Activated CD4-positive, alpha-beta T cell treated with anti-CD3 and anti-CD28 coated beads, Interleukin-2, Interleukin-6, amounts not matched to agents 100 ng/mL and 50 ng/mL, durations not matched to agents 16 hours and 8 hours (primary cell): ENCODE measurements at regions not wholly inside any gene's neighbourhood (a gene's known extent, or its start where the extent isn't known, plus 50 kb on each side); places are given as distances from the start of the nearest gene placed in this dataset.

Source experiments
- DNase-seq: peaks from one replicate; pipeline ENCODE4 v3.0.0-alpha.2; 2020

- DNase-seq = no peak
These were observed 429.3 kb upstream of the NBEA start for GRCh38 chr13:34512817-34513216.

DNA sequence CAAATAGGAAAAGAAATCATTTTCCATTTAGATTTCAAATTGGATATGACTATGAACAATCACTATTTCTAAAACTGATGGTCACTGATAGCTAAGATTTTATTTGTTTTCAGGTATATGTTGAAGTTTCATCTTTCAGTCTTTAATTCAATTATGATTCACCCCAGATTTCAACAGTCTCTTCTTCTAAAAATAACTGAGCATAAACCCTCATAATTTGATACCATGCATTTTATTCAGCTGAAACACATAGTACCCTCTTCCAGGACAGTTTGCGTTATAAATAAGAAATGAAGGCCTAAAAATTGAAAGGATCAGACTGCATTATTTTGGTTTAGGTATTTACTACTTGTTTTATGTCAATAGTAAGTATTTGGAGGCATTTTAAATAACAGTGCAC is 428.5 kb upstream of the NBEA start:
- no peak for DNase-seq

DNA sequence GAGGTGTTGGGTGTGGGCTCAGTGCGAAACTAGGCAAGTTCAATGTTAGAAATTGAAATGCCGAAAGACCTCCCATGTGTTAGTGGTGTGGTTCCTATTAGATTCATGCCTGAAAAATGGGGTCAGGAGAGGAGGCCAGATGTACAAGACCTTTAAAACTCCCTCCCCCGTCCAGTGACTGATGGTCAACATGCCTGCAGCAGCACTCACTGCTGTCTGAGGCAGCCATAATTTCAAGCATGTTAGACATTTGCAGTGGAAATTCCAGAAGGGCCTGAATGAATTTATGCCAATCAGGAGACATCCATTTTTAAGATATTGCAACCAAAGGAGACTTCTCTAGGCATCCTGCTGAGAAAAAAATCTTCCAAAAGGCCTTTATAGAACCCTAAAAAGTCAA is 426.9 kb upstream of the NBEA start:
- no peak for DNase-seq

DNA sequence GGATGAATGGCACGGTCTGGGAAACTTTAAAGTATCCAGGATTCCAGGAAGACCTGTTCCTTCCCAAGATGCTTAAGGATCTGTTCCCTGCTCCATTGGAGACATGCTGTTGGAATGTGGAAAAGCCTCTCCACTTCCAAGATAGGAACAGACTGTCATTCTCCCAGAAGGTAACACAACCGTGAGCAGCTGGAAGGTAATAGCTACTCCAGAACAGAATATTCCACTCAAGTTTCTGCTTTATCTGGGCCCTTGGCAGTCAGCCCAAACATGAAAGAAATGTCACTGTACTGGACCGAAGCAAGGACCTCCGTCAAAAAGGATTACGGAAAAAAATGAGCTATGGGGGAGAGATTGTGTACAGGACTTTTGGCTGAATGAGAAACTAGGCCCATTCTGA is 420.9 kb upstream of the NBEA start:
- no peak for DNase-seq

DNA sequence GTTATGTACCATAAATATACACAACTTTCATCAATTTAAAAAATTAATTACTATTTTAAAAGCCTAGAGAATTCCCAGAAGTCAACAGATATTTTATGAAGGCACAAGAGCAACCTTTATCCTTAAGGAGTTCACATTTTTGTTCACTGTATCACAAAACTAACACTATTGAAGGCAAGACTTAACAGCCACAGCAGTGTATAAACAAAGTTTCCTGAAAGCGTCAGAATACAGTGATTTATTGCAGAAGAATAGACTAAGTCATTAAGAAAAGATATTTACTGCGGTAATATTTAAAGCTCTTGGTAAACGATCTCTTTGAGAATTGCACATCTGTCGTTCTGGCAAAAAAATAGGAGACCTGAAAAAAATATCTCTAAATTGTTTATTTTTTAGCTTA is 419.3 kb upstream of the NBEA start:
- no peak for DNase-seq

DNA sequence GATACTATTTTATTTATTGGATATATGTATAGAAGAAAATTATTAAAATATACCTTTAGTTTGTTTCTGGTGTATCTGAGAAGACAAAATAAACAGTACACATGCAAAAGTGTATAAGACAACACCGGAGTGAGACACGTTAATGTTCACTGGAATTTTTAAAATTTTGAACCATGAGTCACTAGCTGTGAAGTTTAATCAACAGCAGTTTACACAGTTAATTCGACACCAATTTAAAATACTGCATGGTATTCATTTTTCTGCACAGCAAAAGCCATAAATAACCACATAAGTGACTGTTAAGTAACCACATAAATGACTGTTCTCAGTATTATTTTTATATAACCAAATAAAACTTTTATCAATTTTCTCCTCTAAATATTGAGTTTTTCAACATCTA is 418.7 kb upstream of the NBEA start:
- no peak for DNase-seq

DNA sequence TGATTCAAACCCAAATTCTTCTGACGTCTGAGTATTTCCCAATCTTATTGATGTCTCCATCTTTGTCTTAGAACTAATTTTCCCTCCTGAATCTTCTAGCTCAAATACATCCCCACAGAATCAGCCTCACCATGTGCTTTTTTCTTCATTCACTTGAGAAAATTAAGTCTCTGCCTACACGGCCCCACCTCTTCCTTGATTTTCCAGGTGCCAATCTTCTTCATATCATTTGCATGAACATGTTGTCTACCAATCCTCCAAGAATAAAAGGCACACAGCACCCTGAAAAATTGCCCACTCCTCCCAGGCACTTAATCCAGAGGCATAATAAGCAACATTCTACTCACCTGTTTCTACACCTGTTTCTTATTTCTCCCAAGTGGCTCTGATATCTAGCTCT is 408.1 kb upstream of the NBEA start:
- no peak for DNase-seq

DNA sequence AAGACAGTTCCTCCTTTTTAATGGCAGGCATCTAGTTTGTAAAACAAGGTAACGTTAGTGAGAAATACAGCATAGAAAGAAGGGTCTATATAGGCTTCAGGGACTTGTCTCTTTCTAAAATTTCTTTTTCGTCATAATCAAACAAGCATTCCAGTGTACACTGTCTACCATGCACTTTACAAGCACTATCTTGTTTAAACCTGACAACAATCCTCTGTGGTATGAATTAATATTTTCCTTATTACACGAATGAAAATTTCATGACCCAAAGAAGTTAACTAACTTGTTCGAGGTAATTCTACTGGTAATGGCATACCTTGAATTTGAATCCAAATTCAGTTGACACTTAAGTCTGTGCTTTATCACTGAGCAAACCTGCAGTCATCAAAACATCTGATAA is 399.7 kb upstream of the NBEA start:
- DNase-seq = no peak

- DNase-seq = no peak
These were observed 398.2 kb upstream of the NBEA start for GRCh38 chr13:34543836-34544235.

GRCh38 chr13:34545461-34545860 is 396.6 kb upstream of the NBEA start:
- no peak for DNase-seq

- no peak for DNase-seq
These were observed 395.5 kb upstream of the NBEA start for GRCh38 chr13:34546344-34547250.

DNA sequence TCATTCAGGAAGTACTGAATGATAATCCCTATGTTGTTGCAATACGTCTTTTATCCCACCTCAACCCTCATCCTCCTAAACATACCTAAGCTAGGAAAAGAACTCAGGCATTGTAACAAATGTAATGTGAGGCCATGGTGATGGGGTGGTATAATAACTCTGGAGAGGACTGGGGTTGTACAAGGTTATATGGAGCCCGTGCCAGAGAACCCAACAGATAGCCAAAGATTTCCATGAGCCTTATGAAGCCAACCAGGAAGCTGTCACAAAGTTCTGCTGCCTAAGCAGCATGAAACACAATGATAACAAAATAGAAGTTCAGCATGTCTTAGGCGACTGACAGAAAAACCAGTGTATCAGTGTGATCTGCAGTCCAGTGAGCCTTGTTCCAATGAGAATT is 394.1 kb upstream of the NBEA start:
- no peak for DNase-seq

DNA sequence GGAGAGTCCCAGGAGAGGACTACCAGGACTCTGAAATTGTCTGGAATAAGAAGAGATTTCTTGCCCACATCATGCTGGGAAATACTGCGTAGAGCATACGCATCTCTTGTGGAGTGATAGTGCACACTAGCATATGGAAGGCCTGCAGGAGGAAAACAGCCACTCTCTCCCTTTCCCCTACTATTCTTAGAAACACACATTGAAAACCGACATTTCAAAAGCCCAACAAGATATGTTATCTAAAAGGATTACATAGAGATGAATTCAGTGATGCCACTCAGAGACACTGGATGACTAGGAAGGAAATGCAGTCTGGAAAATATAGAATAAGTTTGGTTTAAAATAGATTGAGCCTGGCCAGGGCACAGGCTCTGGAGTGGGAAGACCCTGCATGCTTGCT is 388.7 kb upstream of the NBEA start:
- DNase-seq = no peak

DNA sequence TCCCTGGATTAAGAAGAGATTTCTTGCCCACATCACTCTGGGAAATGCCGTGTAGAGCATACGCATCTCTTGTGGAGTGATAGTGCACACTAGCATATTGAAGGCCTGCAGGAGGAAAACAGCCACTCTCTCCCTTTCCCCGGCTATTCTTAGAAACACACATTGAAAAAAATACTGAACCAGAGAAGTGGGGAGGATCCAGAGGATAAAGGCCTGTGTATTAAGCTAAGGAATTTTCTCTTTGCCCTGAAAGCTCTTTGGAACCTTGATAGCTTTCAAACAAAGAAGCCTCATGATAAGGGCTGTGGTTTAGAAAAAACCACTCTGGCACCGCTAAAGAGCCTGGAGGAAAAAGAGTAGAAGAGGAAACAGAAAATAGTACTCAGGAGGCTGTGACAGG is 386.1 kb upstream of the NBEA start:
- no peak for DNase-seq

GRCh38 chr13:34561033-34561432 is 381.0 kb upstream of the NBEA start:
- DNase-seq = no peak

- DNase-seq = no peak
These were observed 374.5 kb upstream of the NBEA start for GRCh38 chr13:34567597-34567996.

DNA sequence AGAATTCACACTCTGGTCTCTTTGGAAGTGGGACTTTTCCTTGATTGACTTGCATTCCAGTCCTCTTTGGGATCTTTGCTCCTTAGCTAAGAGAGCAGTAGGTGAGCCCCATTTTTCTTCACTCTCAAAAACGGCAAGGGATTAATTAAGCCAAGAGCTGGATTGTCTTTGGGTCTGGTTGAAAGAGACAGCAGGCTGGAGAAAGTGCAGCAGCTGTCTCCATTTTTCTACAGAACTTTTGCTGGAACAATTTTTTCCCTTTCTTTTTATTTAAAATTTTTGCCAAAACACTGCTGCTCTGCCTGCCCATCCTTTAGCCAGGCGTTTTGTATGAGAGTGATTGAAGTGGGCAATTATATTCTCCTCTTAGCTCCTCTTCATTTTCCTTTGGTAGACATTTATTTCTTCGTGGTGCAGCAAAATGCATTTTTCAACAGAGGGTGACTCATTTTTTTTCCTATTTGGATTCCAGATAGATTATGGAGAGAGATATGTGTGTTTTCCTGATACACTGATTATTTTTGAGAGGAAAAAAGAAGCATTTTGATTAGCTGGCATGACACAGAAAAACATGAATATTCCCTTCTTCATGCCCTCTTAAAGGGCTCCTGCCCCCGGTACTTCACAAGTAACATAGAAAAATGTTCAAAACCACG is 371.2 kb upstream of the NBEA start:
- no peak for DNase-seq

- no peak for DNase-seq
These were observed 370.4 kb upstream of the NBEA start for GRCh38 chr13:34571716-34572115.

GRCh38 chr13:34577051-34577450 is 365.0 kb upstream of the NBEA start:
- DNase-seq = no peak

DNA sequence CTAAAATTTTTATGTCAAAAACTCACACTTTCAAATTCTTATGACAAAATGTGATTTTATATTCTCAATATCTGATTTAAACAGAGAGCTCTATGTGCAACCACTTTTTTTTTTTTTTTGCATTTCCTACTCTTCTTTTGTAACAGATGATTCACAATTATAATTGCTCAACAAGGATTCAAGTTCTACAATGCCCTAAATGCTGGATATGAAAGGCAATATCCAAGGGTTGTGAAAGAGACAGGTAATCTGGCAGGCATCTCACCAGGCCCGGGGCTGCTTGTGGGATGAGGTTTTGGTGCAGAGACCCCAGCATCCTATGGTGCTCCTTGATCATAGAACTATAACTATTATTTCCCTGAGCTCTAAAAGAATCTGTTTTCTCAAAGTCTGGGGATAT is 363.6 kb upstream of the NBEA start:
- DNase-seq = no peak

DNA sequence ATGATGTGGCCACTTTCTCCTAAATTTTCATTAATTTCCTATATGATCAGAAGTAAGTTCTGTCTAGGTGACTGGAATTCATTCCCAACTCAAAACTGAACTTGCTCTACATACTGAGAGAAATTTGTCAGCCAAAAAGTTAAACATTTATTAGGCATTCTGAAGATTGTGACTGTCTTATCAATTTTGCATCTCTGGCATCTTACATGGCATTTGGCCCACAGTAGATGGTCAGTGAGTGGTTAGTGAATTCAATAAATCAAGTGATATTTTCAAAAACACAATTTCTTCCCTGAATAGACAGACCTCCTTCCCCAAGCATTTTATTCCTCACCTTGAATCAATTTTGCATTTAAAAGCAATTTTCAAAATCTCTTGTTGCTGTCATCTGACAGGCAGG is 363.2 kb upstream of the NBEA start:
- DNase-seq = no peak

- DNase-seq = no peak
These were observed 358.9 kb upstream of the NBEA start for GRCh38 chr13:34583181-34583580.

GRCh38 chr13:34587576-34587975 is 354.5 kb upstream of the NBEA start:
- DNase-seq = no peak

DNA sequence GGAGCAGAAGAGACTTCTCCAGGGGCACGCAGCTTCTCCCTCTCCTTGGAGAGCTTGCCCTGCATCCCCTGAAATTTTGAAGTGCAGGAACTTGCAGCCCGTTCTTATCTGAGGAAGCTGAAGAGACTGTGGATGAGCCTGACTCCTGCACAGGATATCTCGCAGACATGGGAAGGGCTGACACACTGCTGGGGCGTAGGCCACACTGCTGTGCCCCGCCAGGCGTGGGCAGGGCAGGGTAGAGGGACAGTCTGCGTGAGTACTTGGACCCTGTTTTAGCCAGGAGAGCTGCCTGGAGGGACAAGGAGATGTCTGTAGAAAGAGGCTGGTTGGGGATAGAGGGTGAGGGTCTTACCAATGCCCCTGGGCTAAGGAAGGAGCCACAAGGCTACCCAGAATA is 353.7 kb upstream of the NBEA start:
- DNase-seq = no peak

- no peak for DNase-seq
These were observed 352.5 kb upstream of the NBEA start for GRCh38 chr13:34589581-34589980.
